HG03342 (cell line): ENCODE measurements at regions not wholly inside any gene's neighbourhood (a gene's known extent, or its start where the extent isn't known, plus 50 kb on each side); places are given as distances from the start of the nearest gene placed in this dataset.
"Not testable (repeated sequence)": the region's sequence is repeated elsewhere in the genome, so short reads cannot be mapped to it uniquely, and the experiment has no call there.

Source experiments
- ATAC-seq: cut with Tn5 transposase; IDR thresholded peaks from one replicate; pipeline ENCODE4 v1.9.1; 2021; ENCODE audit warnings: mild to moderate bottlenecking, moderate library complexity; ENCODE audit not compliant: unreplicated experiment

DNA sequence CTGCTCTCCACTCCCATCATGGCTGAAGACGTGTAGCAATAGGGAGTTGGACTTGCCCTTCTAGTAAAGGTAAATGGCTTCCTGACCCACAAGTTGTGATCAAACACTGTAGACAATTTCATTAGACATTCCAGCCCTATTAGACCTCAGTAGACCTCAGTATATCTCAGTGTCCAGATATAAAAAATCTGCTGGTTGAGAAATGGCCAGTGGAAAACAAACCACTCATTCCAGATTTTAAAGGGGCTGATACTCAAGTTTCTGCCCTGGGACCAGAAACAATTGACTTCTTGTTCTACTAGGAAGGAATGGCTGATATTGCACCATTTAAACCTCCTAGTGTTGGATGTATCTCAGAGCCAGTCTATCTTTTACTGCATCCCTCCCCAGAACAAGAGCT is 613.2 kb downstream of the PDCD6IP start:
- no peak for ATAC-seq

DNA sequence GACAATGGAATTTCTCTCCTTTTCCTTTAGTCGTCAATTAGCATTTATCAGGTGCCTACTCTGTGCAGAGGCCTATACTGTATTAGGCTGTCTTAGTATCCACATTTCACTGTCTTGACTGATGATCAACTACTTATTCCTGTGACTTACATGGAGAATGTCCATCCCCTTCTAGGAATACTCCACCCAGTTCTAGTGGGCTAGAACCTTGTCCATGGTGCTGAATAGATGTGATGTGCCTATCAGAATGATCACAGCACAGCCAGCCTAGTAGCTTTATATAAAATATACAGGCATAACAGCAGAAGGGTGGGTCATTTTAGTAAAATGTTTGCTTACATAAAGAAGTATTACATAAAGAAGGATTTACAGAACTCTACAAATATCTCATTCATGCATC is 621.4 kb downstream of the PDCD6IP start:
- no peak for ATAC-seq

DNA sequence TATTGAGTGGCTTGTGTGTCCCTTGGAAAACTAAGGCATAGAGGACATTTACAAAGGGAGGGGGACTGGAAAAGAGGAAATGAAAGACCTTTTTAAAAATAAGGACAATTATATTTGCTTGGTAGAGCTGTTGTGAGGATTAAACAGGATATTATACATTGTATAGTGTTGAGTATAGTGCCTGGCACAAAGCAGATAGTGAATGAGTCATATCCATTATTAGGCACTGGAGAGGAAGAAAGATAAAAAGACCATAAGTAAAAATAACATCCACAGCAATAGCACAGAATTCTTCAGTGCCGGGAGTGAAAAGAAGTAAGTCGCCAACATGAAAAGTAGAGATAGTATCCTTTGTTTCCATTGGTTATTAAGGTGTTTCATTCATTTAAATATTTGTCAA is 623.3 kb downstream of the PDCD6IP start:
- no peak for ATAC-seq

DNA sequence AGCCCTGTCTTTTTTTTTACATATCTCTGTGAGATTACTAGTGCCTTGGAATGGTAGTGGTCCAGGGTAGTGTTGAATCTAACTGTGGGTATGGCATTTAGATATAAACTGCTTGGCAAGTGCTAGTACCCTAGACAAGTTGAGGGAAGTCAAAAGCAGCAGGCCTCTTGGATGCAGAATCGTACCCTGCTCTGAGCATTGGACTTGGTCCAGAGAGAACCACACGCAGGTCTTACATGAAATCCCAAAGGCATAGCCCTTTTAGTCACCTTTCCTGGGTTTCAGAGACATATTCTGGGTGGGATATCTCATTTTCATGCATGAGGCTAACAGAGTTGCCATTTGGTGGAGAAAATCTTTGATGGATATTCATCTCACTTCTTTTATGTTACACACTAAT is 641.4 kb downstream of the PDCD6IP start:
- ATAC-seq: no peak

DNA sequence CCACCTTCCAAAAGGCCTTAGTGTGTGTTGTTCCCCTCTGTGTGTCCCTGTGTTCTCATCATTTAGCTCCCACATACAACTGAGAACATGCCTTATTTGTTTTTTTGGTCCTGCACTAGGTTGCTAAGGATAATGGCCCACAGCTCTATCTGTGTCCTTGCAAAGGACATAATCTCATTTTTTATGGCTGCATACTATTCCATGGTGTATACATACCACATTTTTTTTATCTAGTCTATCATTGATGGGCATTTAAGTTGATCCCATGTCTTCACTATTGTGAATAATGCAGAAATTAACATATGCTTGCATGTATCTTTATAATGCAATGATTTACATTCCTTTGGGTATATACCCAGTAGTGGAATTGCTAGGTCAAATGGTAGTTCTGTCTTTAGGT is 645.7 kb downstream of the PDCD6IP start:
- no peak for ATAC-seq

DNA sequence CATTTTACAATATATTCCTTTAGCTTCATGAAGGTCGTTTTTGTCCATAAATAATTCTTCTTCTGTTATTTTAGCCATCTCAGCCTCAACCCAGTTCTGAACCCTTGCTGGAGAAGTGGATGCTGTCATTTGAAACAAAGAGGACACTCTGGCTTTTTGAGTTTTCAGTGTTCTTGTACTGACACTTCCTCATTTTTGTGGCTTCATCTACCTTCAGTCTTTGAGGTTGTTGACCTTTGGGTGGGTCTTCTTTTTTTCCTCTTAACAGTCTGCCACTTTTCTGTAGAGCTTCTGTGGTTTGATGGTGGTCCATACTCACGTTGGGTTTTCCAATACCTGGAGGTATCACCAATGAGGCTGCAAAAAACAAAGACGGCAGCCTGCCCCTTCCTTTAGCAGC is 650.9 kb downstream of the PDCD6IP start:
- no peak for ATAC-seq

DNA sequence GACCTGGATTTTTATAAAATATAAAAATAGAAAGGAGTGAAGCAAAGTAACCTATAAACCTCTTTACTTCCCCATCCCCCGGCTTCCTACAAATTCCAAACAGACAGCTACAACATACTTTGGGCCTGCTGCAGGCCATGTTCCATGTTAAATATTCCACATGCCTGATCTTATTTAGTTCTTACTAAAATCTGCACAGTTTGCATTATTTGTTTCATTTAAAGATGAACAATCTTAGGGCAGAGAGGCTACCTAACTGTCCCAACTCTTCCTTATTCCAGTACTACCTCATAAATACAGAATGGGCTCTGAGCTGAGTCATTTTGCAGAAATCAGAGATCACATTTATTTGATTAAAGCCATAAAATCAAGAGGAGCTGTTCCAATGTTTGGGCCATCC is 665.0 kb downstream of the PDCD6IP start:
- ATAC-seq: no peak

DNA sequence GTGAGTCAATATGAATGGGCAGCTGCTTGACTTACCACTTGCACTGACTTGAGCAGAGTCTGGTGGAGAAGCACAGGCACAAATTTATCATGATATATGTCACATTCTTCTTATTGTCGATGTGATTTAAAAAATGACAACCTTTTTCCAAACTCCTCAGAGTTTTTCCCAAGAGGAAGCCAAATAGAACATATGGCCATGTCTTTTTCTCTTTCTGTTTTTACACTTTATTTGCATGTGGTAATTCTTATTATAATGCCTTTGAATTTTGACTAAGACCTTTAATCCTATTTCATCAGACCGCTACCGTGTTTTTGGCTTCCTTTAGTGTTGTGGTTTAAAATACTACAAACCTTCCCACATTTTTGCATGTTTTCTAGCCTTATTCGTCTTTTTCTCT is 666.2 kb downstream of the PDCD6IP start:
- no peak for ATAC-seq

DNA sequence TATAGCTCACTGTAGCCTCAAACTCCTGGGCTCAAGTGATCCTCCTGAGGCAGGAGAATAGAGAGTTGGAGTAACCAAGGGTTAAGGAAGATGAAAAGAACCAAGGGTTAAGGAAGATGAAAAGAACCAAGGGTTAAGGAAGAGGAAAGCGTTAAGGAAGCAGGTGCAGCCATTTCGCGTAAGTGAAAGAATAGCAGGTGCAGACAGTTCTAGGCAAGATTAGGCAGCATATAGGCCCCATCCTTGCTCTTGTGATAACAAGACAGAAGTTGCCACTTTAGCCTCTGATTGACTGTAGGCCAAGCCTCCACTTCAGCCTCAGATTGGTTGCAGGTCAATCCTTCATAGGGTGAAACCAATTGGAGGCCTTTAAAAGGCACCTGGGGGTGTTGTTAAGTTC is 677.4 kb downstream of the PDCD6IP start:
- ATAC-seq: no peak

DNA sequence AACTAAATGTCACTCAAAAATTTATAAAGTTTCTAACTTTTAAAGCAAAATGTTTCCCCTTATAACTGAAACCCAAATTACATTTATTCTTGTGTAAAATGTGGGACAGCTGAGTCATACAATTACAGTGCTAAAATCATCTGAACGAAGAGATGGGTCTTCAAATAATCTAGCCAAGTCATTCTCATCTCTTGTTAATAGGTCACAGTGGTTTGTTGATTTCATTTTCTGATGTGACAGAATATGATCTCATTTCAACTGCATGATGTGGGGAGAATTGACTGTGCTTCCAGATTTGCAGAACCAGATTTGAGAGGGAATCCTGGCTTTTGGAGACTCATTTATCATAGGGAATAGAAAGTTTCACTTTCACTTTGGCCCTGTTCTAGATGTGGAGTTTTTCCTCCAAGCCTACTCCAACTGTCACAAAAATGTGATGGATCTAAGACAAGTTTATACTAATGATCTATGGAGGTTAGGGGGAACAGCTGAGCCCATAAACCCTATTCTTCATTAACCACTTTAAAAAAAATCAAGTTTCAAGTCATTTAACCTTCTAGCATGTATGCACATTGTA is 685.0 kb downstream of the PDCD6IP start:
- ATAC-seq: no peak

DNA sequence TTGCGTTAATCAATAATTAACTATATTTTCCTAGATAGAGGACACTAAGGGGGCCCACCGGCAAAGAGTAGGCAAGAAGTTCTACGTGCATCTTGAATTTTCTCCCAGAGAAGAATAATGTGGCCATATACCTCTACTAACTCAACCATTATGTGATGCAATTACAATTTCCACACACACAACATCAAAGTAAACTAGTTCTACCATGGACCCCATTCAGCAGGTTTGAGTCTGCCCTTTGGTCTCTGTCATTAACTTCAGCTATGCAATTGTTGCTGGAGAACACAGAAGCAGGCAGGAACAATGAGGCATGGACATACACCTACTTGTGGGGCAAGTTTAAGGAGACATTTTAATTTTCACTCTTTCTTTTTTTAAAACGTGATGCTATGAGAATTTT is 705.9 kb downstream of the PDCD6IP start:
- no peak for ATAC-seq

DNA sequence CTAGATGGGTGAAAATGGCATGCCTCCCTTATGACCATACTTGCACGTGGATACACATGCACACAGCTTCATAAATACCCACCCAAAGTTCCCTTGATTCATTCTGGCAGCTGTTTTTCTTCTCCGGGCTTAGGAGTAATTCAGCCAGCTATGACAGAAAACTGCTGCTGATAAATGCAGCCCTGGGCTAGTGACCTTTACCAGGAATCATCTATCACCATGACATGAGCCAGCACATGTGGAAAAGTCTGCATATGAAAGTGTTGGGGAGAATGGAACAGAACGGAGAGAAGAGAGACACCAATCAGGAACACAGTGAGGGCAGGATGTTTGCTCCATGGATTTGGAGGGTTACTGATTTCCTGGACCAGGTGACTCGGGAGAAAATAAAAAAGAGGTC is 706.3 kb downstream of the PDCD6IP start:
- no peak for ATAC-seq

DNA sequence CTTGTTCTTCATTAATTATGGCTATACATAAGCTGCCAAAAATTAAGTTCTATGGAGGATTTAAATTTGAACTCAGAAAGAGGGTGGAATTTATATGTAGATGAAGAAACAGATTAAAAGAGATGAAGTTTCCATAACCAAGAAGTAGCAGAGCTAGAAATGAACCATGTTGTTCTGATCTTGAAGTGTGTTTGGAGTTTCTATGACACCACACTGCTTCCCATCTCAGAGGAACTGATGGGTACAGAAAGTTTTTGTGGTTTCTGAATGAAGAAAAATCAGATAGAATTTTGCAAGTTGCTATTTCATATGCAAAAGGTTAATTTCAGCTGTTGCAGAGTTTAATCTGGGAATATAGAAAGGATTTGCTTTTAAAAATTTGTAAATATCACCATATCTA is 710.3 kb downstream of the PDCD6IP start:
- ATAC-seq: no peak

DNA sequence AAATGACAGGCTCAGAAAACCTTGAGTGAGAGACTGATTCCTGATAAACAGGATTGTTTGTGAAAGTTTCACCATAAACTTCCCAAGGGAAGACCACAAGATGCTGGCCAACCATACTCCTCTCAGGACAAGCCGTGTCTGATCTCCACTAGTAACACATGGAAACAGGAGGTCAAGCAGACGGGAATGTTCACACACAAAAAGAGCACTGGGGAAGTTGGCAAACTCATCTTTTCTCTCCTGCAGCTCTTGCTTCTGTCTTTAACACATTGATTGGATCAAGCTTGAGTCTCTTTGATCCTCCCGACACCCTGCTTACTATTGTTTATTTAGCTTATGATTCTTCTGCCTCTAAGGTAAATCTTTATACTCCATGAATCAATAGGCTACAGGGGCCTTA is 713.5 kb downstream of the PDCD6IP start:
- ATAC-seq: no peak

DNA sequence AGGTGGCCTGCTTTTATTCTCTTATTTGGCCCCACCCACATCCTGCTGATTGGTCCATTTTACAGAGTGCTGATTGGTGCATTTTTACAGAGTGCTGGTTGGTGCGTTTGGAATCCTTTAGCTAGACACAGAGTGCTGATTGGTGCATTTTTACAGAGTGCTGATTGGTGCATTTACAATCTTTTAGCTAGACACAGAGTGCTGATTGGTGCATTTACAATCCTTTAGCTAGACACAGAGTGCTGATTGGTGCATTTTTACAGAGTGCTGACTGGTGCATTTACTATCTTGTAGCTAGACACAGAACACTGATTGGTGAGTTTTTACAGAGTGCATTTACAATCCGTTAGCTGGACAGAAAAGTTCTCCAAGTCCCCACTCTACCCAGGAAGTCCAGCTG is 720.6 kb downstream of the PDCD6IP start:
- ATAC-seq: not testable (repeated sequence)

DNA sequence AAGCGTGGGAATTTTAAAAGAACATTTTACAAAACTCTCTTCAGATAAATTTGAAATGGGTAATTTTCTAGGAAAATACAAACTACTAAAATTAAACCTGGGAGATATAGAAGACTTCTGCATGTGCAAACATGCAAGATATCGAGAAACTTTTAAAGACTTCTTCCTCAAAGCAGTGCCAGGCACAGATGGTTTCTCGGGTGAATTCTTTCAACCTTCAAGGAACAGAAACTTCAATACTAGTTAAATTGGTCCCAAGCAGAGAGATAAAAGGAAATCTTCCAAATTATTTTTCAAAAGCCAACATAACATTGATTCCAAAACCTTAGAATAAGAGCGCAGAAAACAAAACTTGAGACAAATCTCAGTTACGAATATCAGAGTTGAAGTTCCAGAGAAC is 732.7 kb downstream of the PDCD6IP start:
- ATAC-seq: no peak

DNA sequence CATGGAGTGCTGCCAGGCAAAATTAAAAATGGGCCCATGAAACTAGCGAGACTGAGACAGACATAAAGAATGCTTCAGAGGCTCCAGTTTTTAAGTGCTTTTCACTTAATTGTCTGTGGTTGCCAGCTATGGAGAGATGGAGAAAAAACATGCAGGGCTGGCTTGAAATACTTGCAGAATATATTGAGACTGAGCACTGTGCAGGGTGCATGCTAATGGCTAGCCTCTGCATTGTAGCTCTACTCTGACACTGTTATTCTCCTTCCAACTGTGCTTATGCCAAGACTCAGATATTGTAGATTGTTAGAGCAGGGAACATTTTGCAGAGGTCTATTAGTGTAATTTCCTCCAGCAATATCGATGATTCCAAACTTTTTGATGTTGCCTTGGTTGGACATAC is 735.0 kb downstream of the PDCD6IP start:
- ATAC-seq: no peak

DNA sequence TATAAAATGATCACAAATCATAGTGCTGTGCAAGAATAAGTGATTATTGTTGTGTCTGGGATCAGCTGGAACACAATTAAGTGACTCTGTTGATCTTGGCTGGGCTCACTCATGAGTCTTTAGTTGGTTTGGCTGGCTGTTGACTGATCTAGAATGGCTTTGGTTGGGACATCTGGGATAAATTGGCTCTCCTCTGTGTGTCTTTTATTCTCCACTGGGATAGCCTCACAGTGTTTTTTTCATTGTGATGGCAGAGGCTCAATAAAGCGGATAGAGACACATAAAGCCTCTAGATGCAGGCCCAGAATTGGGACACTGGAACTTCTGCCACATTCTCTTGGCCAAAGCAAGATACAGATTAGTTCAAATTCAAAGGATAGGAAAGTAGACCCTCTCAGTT is 735.6 kb downstream of the PDCD6IP start:
- ATAC-seq: no peak

DNA sequence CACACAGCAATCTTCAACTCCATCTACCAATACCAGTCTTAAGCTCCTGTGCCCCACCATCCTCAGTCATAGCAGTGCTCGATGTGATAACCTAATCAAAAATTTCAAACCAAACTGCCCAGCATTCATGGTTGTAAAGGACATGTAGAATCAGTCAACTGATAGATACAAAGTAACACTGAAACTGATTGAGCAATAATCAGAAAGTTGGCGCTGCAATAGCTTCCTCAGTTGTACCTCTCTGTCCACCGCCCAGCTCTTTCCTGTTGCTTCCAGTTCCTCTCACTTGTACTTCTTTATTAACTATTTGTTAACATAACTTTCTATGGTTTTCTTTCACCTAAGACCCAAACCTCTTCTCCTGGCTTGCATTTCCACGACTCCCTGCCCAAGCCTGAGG is 745.7 kb downstream of the PDCD6IP start:
- no peak for ATAC-seq

DNA sequence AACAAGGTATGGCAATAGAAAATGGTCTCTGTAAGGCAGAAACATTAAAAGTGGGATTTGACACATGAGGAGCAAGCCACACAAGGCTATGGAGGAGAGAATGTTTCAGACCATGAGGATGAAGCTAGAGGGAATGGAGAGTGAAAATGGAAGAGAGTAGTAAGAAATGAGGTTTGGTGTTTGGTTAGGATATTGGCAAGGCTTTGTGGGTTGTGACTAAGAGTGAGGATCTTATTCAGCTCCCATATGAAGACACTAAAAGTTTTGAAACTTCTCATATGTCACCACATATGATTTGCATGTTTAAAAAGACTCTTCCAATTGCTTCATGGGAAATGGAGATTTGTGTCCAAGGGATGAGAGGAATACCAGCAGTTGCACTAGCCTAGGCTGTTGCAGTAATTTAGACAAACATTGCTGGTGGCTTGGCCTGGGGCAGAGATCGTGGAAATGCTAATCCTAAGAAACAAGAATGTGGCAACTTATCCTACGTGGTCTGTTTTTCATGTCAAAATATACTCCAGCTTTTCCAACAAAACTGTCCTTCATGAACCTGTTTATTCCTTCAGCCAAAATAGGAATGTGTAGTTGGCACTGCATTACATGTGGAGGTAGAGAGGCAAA is 749.0 kb downstream of the PDCD6IP start:
- no peak for ATAC-seq

DNA sequence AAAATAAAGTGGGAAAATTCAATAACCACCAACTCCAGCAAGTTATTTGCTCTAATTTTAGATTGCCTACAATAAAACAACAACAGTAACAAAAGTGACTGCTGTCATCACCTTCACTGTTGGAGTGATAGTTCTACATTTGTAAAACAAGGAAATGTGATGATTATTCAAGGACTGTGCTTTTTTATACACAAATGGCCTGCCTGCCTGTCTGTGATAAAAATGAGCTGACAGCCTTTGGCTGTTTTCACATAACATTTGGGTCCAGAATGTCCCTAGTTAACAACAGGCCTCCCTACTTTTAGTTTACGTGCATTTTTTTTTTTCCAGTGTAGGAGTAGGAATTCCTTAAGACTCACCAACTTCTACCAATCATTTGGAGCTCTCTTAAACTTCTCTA is 768.8 kb downstream of the PDCD6IP start:
- no peak for ATAC-seq

DNA sequence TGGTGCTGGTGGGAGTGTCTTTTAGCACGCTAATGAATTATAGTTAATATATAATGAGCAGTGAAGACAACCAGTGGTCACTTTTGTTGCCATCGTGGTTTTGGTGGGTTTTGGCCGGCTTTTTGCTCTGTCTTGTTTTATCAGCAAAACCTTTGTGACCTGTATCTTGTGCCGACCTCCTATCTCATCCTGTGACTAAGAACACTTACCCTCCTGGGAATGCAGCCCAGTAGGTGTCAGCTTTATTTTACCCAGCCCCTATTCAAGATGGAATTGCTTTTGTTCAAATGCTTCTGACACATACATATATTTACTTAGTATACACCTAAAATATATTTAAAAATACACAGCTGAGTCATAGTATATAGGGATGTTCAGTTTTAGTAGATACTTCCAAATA is 770.3 kb downstream of the PDCD6IP start:
- no peak for ATAC-seq

DNA sequence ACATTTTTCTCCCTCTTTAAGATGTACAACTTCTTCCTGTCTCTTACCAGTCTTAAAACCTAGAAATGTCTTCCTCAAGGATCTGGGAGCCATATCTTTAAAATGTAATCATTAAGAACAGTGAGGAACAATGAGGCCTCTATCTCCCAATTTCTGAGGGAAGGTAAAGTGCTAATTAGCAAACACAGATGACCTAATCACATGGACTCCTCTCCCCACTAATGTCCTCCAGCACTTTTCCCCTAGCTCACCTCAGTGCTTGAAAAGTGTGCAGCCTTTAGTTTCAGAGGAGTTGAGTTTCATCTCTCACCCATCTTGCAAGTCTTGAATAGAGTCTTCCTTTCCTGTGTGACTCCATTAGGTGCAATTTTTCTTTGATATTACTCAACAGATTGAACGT is 771.0 kb downstream of the PDCD6IP start:
- ATAC-seq: no peak
